Mucosa of descending colon (tissue), 3 donors: ENCODE measurements at regions not wholly inside any gene's neighbourhood (a gene's known extent, or its start where the extent isn't known, plus 50 kb on each side); places are given as distances from the start of the nearest gene placed in this dataset.

ENCODE experiments used
- ATAC-seq: fragments of 200-7000 bp; cut with Tn5 transposase; one replicate; pipeline ENCODE4 v1.9.1; 2020; ENCODE audit warnings: mild to moderate bottlenecking, moderate library complexity
- DNase-seq, 3 donors: peaks; one replicate each; pipeline ENCODE4 v3.0.0-alpha.2; 2020
- H3K36me3 ChIP-seq: fragments of 200-600 bp; one replicate; pipeline ENCODE4 v1.8.0; 2021; ENCODE audit warnings: low read depth, mild to moderate bottlenecking
- H3K4me1 ChIP-seq: fragments of 200-600 bp; one replicate; pipeline ENCODE4 v1.8.0; 2021; ENCODE audit warnings: low read depth, mild to moderate bottlenecking
- H3K4me3 ChIP-seq: fragments of 200-600 bp; one replicate; pipeline ENCODE4 v1.8.0; 2021; ENCODE audit warnings: mild to moderate bottlenecking
- H3K9me3 ChIP-seq: fragments of 200-600 bp; one replicate; pipeline ENCODE4 v1.8.0; 2021; ENCODE audit warnings: mild to moderate bottlenecking
- CTCF ChIP-seq: fragments of 200-600 bp; IDR thresholded peaks from one replicate; pipeline ENCODE4 v1.8.0; 2022; ENCODE audit warnings: antibody characterized with exemption, mild to moderate bottlenecking
- intact Hi-C, 2 donors: fragments of 100-400 bp; cut with DNase I in 1 of 2; cut with micrococcal nuclease in 1 of 2; formaldehyde crosslinking; loops; one replicate each; pipeline versions ENCODE4 v1.11.0 to v1.11.1; 2022; cut with DNase I, micrococcal nuclease
- donor health status: DM: no; HTN: no; CAD: no; lungs with moderate emphysema.
- donor health status: DM: no; HTN: no; CAD: no.
- donor health status: DM: no; HTN: yes; CAD: no.

DNA sequence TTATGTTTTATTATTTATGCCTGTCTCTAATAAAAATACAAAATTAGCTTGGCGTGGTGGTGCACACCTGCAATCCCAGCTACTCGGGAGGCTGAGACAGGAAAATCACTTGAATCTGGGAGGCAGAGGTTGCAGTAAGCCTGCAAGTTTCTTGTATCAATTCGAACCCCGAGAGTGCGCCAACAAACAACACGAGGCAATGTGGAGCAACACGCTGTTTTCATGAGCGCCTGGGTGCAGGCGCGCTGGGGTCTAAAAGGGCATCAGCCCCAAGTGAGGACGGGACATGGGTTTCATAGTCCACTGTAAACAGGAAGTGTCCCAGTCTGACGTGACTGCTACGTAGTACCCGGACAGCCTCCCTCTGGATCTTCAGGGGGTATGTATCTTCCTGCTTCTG is 1634.6 kb upstream of the AGA start:
- Histone ChIP-seq H3K36me3 (no peaks in the 10 kb centered on the region), H3K4me1 (no peaks in the 10 kb centered on the region), H3K4me3 (no peak overlapping the region), H3K9me3 (peaks cover 8% of the 10 kb centered on the region)
- intact Hi-C loops = no loop called here
- no peak for ATAC-seq
- DNase-seq = no peak
- TF ChIP-seq CTCF = no peak

DNA sequence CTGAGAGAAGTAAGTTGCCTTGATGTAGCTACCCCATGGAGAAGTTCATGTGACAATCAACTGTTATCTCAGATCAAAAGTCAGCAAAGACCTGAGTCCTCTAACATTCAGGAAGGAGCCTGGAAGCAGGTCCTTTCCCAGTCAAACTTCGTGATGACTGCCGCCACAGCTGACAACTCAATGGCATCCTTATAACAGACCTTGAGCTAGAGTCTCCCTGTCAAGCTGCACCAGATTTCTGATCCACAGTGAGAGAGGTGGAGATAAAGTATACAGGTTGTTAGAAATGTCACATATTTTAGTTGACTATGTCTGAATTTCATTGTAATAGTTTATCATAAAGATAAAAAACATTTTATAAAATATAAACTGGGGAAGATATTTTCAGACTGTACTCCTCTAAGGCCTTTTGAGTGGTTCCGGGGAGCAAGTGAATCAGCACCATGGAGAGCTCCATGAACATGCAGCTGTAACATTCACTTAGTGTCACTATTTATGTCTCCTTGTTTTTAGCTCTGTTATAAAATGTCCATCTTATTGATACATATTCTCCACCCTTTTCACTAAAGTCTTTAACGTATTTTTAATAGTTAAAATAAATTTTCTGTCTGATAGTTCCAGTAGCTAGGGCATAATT is 1653.5 kb upstream of the AGA start:
- ATAC-seq = no peak
- H3K36me3 ChIP-seq = no peaks in the 10 kb centered on the region
- H3K9me3 ChIP-seq = peaks cover 7% of the 10 kb centered on the region
- intact Hi-C loops = no loop called here
- H3K4me1 ChIP-seq = no peaks in the 10 kb centered on the region
- DNase-seq = peak in 1 of 3 donors; percentile 8
- TF ChIP-seq CTCF = no peak
- H3K4me3 ChIP-seq = no peak overlapping the region

DNA sequence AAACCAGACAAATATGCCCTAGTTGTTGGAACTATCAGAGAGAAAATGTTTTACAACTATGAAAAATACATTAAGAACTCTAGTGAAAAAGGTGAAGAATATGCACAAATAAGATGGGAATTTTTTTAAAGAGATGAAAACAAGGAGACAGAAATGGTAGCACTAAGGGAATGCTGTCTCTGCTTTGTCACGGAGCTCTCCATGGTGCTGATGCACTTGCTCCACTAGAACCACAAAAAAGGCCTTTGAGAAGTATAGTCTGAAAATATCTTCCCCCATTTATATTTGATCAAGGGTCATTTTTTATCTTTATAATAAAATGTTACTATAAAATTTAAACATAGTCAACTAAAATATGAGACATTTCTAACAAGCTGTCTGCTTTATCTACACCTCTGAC is 1655.5 kb upstream of the AGA start:
- ATAC-seq (no peak), DNase-seq (no peak)
- intact Hi-C loops = no loop called here
- no peak overlapping the region for H3K4me3 ChIP-seq
- H3K9me3 ChIP-seq = peaks cover 2% of the 10 kb centered on the region
- no peaks in the 10 kb centered on the region for H3K36me3 ChIP-seq
- H3K4me1 ChIP-seq = no peaks in the 10 kb centered on the region
- no peak for TF ChIP-seq CTCF

DNA sequence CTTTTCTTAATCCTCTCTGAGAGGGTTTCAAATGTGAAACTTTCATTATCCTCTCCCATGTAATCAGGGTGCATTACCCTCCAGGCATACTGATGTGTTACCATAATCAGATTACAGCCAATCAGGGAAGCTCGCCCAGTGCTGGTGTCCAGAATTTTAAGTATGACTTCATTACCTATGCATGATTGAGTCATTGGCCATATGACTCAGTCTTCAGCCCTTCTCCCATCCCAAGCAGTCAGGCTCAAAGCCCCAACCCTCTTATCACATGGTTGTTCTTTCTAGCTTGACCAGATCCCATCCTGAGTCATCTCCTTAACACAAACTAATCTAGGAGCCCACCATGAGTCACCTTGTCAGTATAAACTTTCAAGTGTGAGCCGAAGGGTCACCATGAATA is 1668.1 kb upstream of the AGA start:
- Histone ChIP-seq H3K4me3 (no peak overlapping the region), H3K36me3 (no peaks in the 10 kb centered on the region), H3K4me1 (no peaks in the 10 kb centered on the region), H3K9me3 (peaks cover 6% of the 10 kb centered on the region)
- intact Hi-C loops = no loop called here
- ATAC-seq = no peak
- DNase-seq = no peak
- TF ChIP-seq CTCF = no peak

DNA sequence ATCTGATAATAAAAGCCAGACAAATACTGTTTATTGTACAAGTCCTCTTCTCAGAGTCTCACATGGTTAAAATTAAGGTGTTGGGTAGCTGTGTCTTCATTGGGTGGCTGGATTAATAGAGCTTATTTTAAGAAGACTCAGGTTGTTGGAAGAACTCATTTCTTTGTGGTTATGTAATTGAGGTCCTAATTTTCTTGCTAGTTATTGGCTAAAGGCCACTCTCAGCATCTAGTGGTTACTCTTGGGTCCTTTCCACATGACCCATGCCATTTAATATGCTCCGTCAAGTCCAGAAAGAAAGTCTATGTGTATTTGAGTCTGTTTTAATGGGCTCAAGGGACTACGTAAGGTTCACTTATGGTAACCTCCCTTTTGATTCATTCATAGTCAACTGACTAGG is 1668.6 kb upstream of the AGA start:
- peaks cover 5% of the 10 kb centered on the region for H3K9me3 ChIP-seq
- no peaks in the 10 kb centered on the region for H3K36me3 ChIP-seq
- DNase-seq (no peak), ATAC-seq (no peak)
- H3K4me1 ChIP-seq = no peaks in the 10 kb centered on the region
- intact Hi-C loops = no loop called here
- TF ChIP-seq CTCF = no peak
- H3K4me3 ChIP-seq = no peak overlapping the region
